SK-N-SH treated with all-trans-retinoic acid at 6 μM for 48 hours (cell line): ENCODE measurements at regions not wholly inside any gene's neighbourhood (a gene's known extent, or its start where the extent isn't known, plus 50 kb on each side); places are given as distances from the start of the nearest gene placed in this dataset.

Experiments
- ATAC-seq: fragments of 200-7000 bp; cut with Tn5 transposase; 3 replicates; pipeline ENCODE4 v1.9.1; 2020; ENCODE audit warnings: mild to moderate bottlenecking, moderate library complexity
- ARNTL ChIP-seq: fragments of 450-650 bp; formaldehyde crosslinking; IDR thresholded peaks from 2 replicates; pipeline ENCODE4 v1.5.0; 2020; ENCODE audit warnings: low read depth, mild to moderate bottlenecking, moderate library complexity, borderline replicate concordance
- CSDC2 ChIP-seq: fragments of 250-450 bp; sonication (Bioruptor Pico); IDR thresholded peaks from 2 replicates; pipeline ENCODE4 v1.5.0; 2020; ENCODE audit warnings: mild to moderate bottlenecking, moderate library complexity
- GLIS3 ChIP-seq: fragments of 250-450 bp; sonication (Bioruptor Pico); IDR thresholded peaks from 2 replicates; pipeline ENCODE4 v1.5.0; 2020; ENCODE audit warnings: mild to moderate bottlenecking, moderate library complexity
- ISL1 ChIP-seq: fragments of 250-450 bp; sonication (Bioruptor Pico); IDR thresholded peaks from 2 replicates; pipeline ENCODE4 v2.1.2; 2022; ENCODE audit warnings: mild to moderate bottlenecking, moderate library complexity
- OSR1 ChIP-seq: fragments of 250-450 bp; sonication (Bioruptor Pico); IDR thresholded peaks from 2 replicates; pipeline ENCODE4 v1.8.0; 2022; ENCODE audit warnings: moderate library complexity, mild to moderate bottlenecking, inconsistent platforms
- PPARA ChIP-seq: fragments of 250-450 bp; sonication (Bioruptor Pico); IDR thresholded peaks from 2 replicates; pipeline ENCODE4 v1.5.0; 2020; ENCODE audit warnings: mild to moderate bottlenecking, borderline replicate concordance
- RARB ChIP-seq: fragments of 250-450 bp; sonication (Bioruptor Pico); IDR thresholded peaks from 2 replicates; pipeline ENCODE4 v1.8.0; 2021; ENCODE audit warnings: mild to moderate bottlenecking, moderate library complexity
- SNAI2 ChIP-seq: fragments of 250-450 bp; sonication (Bioruptor Pico); IDR thresholded peaks from 2 replicates; pipeline ENCODE4 v1.5.0; 2020; ENCODE audit warnings: mild to moderate bottlenecking, moderate library complexity
- TCF4 ChIP-seq: fragments of 250-450 bp; sonication (Bioruptor Pico); IDR thresholded peaks from 2 replicates; pipeline ENCODE4 v1.8.0; 2021; ENCODE audit warnings: mild to moderate bottlenecking, moderate library complexity, borderline replicate concordance
- TOX ChIP-seq: fragments of 250-450 bp; sonication (Bioruptor Pico); IDR thresholded peaks from 2 replicates; pipeline ENCODE4 v1.8.0; 2021; ENCODE audit warnings: mild to moderate bottlenecking, moderate library complexity, borderline replicate concordance
- ZC3H10 ChIP-seq: fragments of 250-450 bp; sonication (Bioruptor Pico); IDR thresholded peaks from 2 replicates; pipeline ENCODE4 v1.5.1; 2021; ENCODE audit warnings: mild to moderate bottlenecking, moderate library complexity
- ZFP3 ChIP-seq: fragments of 250-450 bp; sonication (Bioruptor Pico); IDR thresholded peaks from 2 replicates; pipeline ENCODE4 v1.5.0; 2020; ENCODE audit warnings: mild to moderate bottlenecking, moderate library complexity
- ZFP30 ChIP-seq: fragments of 450-650 bp; formaldehyde crosslinking; IDR thresholded peaks from 2 replicates; pipeline ENCODE4 v1.5.0; 2022; ENCODE audit warnings: mild to moderate bottlenecking, moderate library complexity
- ZNF565 ChIP-seq: fragments of 450-650 bp; formaldehyde crosslinking; conservative IDR thresholded peaks from 2 replicates; pipeline ENCODE4 v1.5.0; 2020; ENCODE audit warnings: low read depth, mild to moderate bottlenecking, moderate library complexity
- ZNF70 ChIP-seq: fragments of 450-650 bp; formaldehyde crosslinking; IDR thresholded peaks from 2 replicates; pipeline ENCODE4 v1.5.0; 2020; ENCODE audit warnings: mild to moderate bottlenecking, moderate library complexity
- ZNF8 ChIP-seq: fragments of 450-650 bp; formaldehyde crosslinking; IDR thresholded peaks from 2 replicates; pipeline ENCODE4 v1.5.0; 2020; ENCODE audit warnings: mild to moderate bottlenecking, moderate library complexity
- TF ChIP-seq, protein P1 (sequence below): fragments of 250-450 bp; sonication (Bioruptor Pico); IDR thresholded peaks from 2 replicates; pipeline ENCODE4 v1.5.0; 2020; ENCODE audit warnings: mild to moderate bottlenecking, moderate library complexity
- TF ChIP-seq, protein P2 (sequence below): fragments of 250-450 bp; sonication (Bioruptor Pico); IDR thresholded peaks from 2 replicates; pipeline ENCODE4 v1.8.0; 2020; ENCODE audit warnings: mild to moderate bottlenecking, moderate library complexity, borderline replicate concordance
- TF ChIP-seq, protein P3 (sequence below): fragments of 250-450 bp; sonication (Bioruptor Pico); IDR thresholded peaks from 2 replicates; pipeline ENCODE4 v1.5.1; 2020; ENCODE audit warnings: low read depth, mild to moderate bottlenecking, moderate library complexity
- TF ChIP-seq, protein P4 (sequence below): fragments of 250-450 bp; sonication (Bioruptor Pico); IDR thresholded peaks from 2 replicates; pipeline ENCODE4 v1.8.0; 2021; ENCODE audit warnings: low read depth, mild to moderate bottlenecking, moderate library complexity, borderline replicate concordance

- no peak for ATAC-seq
- TF ChIP-seq TCF4 (no peak), ZC3H10 (no peak), ZFP30 (CRISPR knock-in tag) (no peak), ZFP3 (CRISPR knock-in tag) (no peak), ZNF8 (CRISPR knock-in tag) (no peak), ISL1 (CRISPR knock-in tag) (no peak), GLIS3 (CRISPR knock-in tag) (no peak)
- TF ChIP-seq, protein P1, sequence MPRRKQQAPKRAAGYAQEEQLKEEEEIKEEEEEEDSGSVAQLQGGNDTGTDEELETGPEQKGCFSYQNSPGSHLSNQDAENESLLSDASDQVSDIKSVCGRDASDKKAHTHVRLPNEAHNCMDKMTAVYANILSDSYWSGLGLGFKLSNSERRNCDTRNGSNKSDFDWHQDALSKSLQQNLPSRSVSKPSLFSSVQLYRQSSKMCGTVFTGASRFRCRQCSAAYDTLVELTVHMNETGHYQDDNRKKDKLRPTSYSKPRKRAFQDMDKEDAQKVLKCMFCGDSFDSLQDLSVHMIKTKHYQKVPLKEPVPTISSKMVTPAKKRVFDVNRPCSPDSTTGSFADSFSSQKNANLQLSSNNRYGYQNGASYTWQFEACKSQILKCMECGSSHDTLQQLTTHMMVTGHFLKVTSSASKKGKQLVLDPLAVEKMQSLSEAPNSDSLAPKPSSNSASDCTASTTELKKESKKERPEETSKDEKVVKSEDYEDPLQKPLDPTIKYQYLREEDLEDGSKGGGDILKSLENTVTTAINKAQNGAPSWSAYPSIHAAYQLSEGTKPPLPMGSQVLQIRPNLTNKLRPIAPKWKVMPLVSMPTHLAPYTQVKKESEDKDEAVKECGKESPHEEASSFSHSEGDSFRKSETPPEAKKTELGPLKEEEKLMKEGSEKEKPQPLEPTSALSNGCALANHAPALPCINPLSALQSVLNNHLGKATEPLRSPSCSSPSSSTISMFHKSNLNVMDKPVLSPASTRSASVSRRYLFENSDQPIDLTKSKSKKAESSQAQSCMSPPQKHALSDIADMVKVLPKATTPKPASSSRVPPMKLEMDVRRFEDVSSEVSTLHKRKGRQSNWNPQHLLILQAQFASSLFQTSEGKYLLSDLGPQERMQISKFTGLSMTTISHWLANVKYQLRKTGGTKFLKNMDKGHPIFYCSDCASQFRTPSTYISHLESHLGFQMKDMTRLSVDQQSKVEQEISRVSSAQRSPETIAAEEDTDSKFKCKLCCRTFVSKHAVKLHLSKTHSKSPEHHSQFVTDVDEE (CRISPR knock-in tag): no peak
- TF ChIP-seq, protein P2, sequence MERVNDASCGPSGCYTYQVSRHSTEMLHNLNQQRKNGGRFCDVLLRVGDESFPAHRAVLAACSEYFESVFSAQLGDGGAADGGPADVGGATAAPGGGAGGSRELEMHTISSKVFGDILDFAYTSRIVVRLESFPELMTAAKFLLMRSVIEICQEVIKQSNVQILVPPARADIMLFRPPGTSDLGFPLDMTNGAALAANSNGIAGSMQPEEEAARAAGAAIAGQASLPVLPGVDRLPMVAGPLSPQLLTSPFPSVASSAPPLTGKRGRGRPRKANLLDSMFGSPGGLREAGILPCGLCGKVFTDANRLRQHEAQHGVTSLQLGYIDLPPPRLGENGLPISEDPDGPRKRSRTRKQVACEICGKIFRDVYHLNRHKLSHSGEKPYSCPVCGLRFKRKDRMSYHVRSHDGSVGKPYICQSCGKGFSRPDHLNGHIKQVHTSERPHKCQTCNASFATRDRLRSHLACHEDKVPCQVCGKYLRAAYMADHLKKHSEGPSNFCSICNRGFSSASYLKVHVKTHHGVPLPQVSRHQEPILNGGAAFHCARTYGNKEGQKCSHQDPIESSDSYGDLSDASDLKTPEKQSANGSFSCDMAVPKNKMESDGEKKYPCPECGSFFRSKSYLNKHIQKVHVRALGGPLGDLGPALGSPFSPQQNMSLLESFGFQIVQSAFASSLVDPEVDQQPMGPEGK (CRISPR knock-in tag): no peak
These were observed 358.2 kb downstream of the HTR1A start for GRCh38 chr5:63603996-63604395.

- TF ChIP-seq OSR1: no peak
- TF ChIP-seq, protein P2 (CRISPR knock-in tag): no peak
- TF ChIP-seq GLIS3 (CRISPR knock-in tag): no peak
- TF ChIP-seq TCF4: no peak
- TF ChIP-seq, protein P1 (CRISPR knock-in tag): no peak
- no peak for TF ChIP-seq ZNF565 (CRISPR knock-in tag)
- TF ChIP-seq, protein P3, sequence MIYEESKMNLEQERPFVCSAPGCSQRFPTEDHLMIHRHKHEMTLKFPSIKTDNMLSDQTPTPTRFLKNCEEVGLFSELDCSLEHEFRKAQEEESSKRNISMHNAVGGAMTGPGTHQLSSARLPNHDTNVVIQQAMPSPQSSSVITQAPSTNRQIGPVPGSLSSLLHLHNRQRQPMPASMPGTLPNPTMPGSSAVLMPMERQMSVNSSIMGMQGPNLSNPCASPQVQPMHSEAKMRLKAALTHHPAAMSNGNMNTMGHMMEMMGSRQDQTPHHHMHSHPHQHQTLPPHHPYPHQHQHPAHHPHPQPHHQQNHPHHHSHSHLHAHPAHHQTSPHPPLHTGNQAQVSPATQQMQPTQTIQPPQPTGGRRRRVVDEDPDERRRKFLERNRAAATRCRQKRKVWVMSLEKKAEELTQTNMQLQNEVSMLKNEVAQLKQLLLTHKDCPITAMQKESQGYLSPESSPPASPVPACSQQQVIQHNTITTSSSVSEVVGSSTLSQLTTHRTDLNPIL (CRISPR knock-in tag): no peak
- TF ChIP-seq ZC3H10: no peak
- TF ChIP-seq, protein P4, sequence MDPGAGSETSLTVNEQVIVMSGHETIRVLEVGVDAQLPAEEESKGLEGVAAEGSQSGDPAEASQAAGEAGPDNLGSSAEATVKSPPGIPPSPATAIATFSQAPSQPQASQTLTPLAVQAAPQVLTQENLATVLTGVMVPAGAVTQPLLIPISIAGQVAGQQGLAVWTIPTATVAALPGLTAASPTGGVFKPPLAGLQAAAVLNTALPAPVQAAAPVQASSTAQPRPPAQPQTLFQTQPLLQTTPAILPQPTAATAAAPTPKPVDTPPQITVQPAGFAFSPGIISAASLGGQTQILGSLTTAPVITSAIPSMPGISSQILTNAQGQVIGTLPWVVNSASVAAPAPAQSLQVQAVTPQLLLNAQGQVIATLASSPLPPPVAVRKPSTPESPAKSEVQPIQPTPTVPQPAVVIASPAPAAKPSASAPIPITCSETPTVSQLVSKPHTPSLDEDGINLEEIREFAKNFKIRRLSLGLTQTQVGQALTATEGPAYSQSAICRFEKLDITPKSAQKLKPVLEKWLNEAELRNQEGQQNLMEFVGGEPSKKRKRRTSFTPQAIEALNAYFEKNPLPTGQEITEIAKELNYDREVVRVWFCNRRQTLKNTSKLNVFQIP (CRISPR knock-in tag): no peak
- no peak for TF ChIP-seq CSDC2 (CRISPR knock-in tag)
- no peak for TF ChIP-seq ISL1 (CRISPR knock-in tag)
- TF ChIP-seq ZNF70 (CRISPR knock-in tag): no peak
- no peak for TF ChIP-seq SNAI2 (CRISPR knock-in tag)
- no peak for TF ChIP-seq ZNF8 (CRISPR knock-in tag)
- no peak for TF ChIP-seq TOX (CRISPR knock-in tag)
- no peak for TF ChIP-seq RARB (CRISPR knock-in tag)
- no peak for TF ChIP-seq ARNTL (CRISPR knock-in tag)
- TF ChIP-seq PPARA (CRISPR knock-in tag): no peak
- ATAC-seq: no peak
These were observed 359.3 kb downstream of the HTR1A start for GRCh38 chr5:63602971-63603370.
